Activated CD4-positive, alpha-beta memory T cell treated with anti-CD3 and anti-CD28 coated beads, Interleukin-2, amount 10 ng/mL, durations not matched to agents 7 days and 5 days (primary cell): ENCODE measurements at regions not wholly inside any gene's neighbourhood (a gene's known extent, or its start where the extent isn't known, plus 50 kb on each side); places are given as distances from the start of the nearest gene placed in this dataset.
"Not testable (repeated sequence)": the region's sequence is repeated elsewhere in the genome, so short reads cannot be mapped to it uniquely, and the experiment has no call there.

ENCODE experiments used
- CTCF ChIA-PET: fragments of 350-600 bp; sonication (Branson Sonifier 250); formaldehyde crosslinking; loops from one replicate; lab custom pipeline; 2021; ENCODE audit warnings: antibody characterized with exemption, inconsistent platforms; lab: Charles Lee
- POLR2A ChIA-PET: fragments of 350-600 bp; sonication (Branson Sonifier 250); formaldehyde crosslinking; loops from one replicate; lab custom pipeline; 2021; ENCODE audit warnings: antibody characterized with exemption; lab: Charles Lee
- DNase-seq: peaks from one replicate; pipeline ENCODE4 v3.0.0-alpha.2; 2020
- H3K27ac Mint-ChIP-seq: one replicate; pipeline ENCODE4 v1.8.0; 2021; ENCODE audit warnings: mild to moderate bottlenecking, mixed read lengths
- H3K27me3 Mint-ChIP-seq: one replicate; pipeline ENCODE4 v1.8.0; 2021; ENCODE audit warnings: mixed read lengths
- H3K36me3 Mint-ChIP-seq: one replicate; pipeline ENCODE4 v1.8.0; 2021; ENCODE audit warnings: low read depth, mixed read lengths
- H3K4me1 Mint-ChIP-seq: one replicate; pipeline ENCODE4 v1.8.0; 2021; ENCODE audit warnings: mixed read lengths
- H3K4me3 Mint-ChIP-seq: one replicate; pipeline ENCODE4 v1.8.0; 2021; ENCODE audit warnings: mild to moderate bottlenecking, mixed read lengths
- H3K9me3 Mint-ChIP-seq: one replicate; pipeline ENCODE4 v1.8.0; 2021; ENCODE audit warnings: mixed read lengths

DNA sequence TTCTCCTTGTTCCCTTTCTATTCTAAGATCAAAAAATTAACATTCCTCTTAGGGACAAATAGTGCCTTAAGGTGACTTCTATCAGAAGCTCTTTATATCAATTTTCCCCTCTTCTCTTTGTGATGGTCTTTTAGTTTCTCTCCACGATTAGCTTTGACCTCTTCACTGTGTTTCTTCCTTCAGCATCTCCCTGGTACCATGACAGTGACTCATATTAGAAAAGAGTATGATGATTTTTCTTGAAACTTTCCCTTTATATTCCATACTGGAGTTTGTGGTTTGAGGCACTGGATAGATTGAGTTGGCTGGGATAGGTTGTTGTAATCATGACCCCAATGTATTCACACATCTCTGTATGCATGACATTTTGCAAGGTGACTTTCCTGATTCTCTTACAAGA is 335.6 kb upstream of the GLI3 start:
- Mint-ChIP-seq H3K27ac (no peak overlapping the region), H3K9me3 (peaks cover 12% of the 10 kb centered on the region), H3K4me1 (no peaks in the 10 kb centered on the region), H3K4me3 (no peak overlapping the region), H3K36me3 (no peaks in the 10 kb centered on the region), H3K27me3 (no peaks in the 10 kb centered on the region)
- ChIA-PET CTCF (no interaction called here), POLR2A (no interaction called here)
- DNase-seq, result no peak

DNA sequence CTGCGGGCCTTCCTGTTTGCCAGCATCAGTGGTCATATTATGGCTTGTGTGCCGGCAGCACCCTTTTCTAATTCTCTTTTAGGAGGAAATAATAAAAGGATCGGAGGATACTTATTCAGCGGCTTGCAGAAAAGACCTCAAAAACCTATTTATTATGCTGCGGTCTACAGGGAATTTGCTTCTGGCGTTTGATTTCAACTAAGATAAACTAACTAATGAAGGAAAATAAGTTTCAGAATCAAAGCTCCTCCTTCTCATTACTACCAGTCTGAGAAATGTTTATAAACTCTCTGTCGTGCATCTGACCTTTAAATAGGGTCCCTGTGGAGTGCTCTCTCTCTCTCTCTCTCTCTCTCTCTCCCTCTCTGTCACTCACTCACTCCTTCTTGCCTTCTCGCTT is 335.0 kb upstream of the GLI3 start:
- no peaks in the 10 kb centered on the region for H3K36me3 Mint-ChIP-seq
- peaks cover 12% of the 10 kb centered on the region for H3K9me3 Mint-ChIP-seq
- no peak overlapping the region for H3K4me3 Mint-ChIP-seq
- no peaks in the 10 kb centered on the region for H3K27me3 Mint-ChIP-seq
- no peaks in the 10 kb centered on the region for H3K4me1 Mint-ChIP-seq
- CTCF ChIA-PET, result no interaction called here
- no peak overlapping the region for H3K27ac Mint-ChIP-seq
- DNase-seq, result no peak
- POLR2A ChIA-PET, result no interaction called here

DNA sequence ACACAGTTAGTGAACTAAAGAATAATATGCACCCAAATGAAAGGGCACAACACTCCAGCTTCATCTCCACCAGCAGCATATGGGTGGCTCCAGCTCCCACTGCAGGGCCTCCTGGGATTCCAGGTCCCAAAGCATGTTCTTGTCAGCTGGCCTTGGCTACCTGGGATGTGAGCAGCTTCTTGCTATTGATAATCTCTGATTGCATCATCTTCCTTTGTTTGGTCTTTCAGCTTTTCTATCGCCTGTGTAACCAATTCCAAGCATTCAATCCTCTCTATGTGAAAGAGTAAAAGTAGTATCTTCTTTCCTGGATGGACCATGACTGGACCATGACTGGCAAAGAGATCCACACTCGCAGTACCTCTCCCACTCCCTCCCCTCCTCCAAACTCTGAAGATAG is 333.9 kb upstream of the GLI3 start:
- no peak for DNase-seq
- Mint-ChIP-seq H3K4me3 (no peak overlapping the region), H3K36me3 (no peaks in the 10 kb centered on the region), H3K4me1 (no peaks in the 10 kb centered on the region), H3K27ac (no peak overlapping the region), H3K9me3 (peaks cover 12% of the 10 kb centered on the region), H3K27me3 (no peaks in the 10 kb centered on the region)
- POLR2A ChIA-PET, result no interaction called here
- CTCF ChIA-PET, result no interaction called here

DNA sequence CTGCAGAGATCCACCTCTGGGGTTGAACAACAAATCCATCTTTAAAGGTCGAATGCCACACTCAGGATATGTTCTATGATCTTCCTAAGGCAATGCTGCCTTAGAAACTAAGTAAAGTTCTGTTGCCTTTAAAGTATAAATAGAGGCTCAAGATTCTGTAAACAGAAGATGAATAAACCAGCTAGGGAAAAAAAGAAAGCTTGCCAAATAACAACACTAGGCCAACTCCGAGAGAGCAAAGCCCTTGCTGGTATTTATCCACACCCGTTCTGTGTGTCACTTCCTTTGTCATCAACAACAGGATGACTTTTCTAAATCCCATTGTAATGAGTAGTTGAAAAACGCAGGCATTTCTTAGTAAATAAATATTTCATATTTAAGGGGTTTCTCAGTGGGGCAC is 330.0 kb upstream of the GLI3 start:
- POLR2A ChIA-PET, result no interaction called here
- no peaks in the 10 kb centered on the region for H3K36me3 Mint-ChIP-seq
- no peaks in the 10 kb centered on the region for H3K4me1 Mint-ChIP-seq
- H3K4me3 Mint-ChIP-seq, result no peak overlapping the region
- H3K9me3 Mint-ChIP-seq, result peaks cover 8% of the 10 kb centered on the region
- CTCF ChIA-PET, result no interaction called here
- no peaks in the 10 kb centered on the region for H3K27me3 Mint-ChIP-seq
- no peak overlapping the region for H3K27ac Mint-ChIP-seq
- DNase-seq, result no peak

DNA sequence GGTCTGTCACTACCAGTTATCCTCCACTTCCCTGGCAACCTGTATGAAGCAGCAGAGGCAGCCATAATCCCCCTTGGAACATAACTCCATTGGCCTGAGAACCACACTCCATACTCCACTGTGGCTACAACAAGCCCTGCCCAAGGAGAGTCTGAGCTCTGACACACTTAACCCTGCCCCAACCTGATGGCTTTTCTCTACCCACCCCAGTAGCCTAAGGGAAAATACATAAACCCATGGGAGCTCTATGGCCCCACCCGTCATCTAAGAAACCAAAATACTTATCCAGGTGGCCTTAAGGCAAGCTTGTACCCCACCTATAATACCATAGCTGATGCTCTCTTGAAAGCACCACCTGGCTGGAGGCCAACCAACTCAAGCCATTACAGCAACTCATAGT is 324.8 kb upstream of the GLI3 start:
- ChIA-PET CTCF (no interaction called here), POLR2A (no interaction called here)
- no peaks in the 10 kb centered on the region for H3K4me1 Mint-ChIP-seq
- no peak overlapping the region for H3K4me3 Mint-ChIP-seq
- no peaks in the 10 kb centered on the region for H3K36me3 Mint-ChIP-seq
- no peak overlapping the region for H3K27ac Mint-ChIP-seq
- no peak for DNase-seq
- no peaks in the 10 kb centered on the region for H3K27me3 Mint-ChIP-seq
- H3K9me3 Mint-ChIP-seq, result peaks cover 10% of the 10 kb centered on the region

DNA sequence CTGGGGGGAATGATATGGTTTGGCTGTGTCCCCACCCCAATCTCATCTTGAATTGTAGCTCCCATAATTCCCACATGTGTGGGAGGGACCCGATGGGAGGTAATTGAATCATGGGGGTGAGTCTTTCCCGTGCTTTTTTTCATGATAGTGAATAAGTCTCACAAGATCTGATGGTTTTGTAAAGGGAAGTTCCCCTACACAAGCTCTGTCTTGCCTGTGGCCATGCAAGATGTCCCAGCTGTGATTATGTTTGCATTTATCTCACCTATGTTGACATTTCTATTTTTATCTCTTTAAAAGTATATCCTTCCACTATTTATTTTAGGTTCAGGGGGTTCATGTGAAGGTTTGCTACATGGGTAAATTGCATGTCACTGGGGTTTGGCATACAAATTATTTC is 323.9 kb upstream of the GLI3 start:
- ChIA-PET CTCF (no interaction called here), POLR2A (no interaction called here)
- Mint-ChIP-seq H3K36me3 (no peaks in the 10 kb centered on the region), H3K27me3 (no peaks in the 10 kb centered on the region), H3K4me1 (no peaks in the 10 kb centered on the region), H3K9me3 (peaks cover 10% of the 10 kb centered on the region), H3K4me3 (no peak overlapping the region), H3K27ac (no peak overlapping the region)
- no peak for DNase-seq

DNA sequence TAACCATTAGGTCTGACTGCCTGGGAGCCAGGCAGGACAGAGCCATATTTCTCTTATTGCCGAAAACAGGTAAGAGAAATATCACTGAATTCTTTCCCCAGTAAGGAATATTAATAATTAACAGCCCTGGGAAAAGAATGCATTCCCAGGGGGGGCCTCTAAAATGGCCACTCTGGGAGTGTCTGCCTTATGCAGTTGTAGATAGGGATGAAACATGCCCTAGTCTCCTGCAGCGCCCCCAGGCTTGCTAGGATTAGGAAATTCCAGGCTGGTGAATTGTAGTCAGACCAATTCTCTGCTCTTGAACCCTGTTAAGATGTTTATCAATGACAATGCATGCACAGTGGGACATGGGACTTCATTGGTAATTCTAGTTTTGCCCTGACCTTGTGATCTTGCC is 317.9 kb upstream of the GLI3 start:
- POLR2A ChIA-PET, CTCF ChIA-PET: not testable (repeated sequence)

DNA sequence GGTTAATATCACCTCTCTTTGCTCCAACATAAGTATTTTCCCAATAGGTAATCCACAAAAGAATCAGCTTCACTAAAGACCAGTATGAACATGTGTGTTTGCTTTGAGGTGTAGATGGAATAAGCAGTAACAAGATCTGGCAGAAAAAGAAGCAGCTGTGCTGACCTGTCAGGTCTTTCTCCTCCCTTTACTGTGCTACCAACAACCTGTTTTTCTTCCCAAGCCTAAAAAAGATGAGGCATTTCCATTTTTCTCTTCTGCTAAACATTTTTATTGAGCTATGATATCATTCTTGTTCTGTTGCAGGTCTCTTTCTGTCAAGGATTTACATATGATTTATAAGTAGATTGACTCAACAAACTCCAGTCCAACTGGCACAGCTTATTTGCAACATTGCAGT is 315.2 kb upstream of the GLI3 start:
- POLR2A ChIA-PET, result no interaction called here
- no peak for DNase-seq
- no peaks in the 10 kb centered on the region for H3K27me3 Mint-ChIP-seq
- H3K27ac Mint-ChIP-seq, result no peak overlapping the region
- H3K4me3 Mint-ChIP-seq, result no peak overlapping the region
- H3K9me3 Mint-ChIP-seq, result peaks cover 9% of the 10 kb centered on the region
- CTCF ChIA-PET, result no interaction called here
- H3K4me1 Mint-ChIP-seq, result no peaks in the 10 kb centered on the region
- no peaks in the 10 kb centered on the region for H3K36me3 Mint-ChIP-seq

More for the DNA sequence above, 317.9 kb upstream of the GLI3 start:
- peaks cover 14% of the 10 kb centered on the region for H3K9me3 Mint-ChIP-seq
- not testable (repeated sequence) for H3K4me1 Mint-ChIP-seq, H3K4me3 Mint-ChIP-seq, DNase-seq, H3K27ac Mint-ChIP-seq, H3K27me3 Mint-ChIP-seq, H3K36me3 Mint-ChIP-seq

DNA sequence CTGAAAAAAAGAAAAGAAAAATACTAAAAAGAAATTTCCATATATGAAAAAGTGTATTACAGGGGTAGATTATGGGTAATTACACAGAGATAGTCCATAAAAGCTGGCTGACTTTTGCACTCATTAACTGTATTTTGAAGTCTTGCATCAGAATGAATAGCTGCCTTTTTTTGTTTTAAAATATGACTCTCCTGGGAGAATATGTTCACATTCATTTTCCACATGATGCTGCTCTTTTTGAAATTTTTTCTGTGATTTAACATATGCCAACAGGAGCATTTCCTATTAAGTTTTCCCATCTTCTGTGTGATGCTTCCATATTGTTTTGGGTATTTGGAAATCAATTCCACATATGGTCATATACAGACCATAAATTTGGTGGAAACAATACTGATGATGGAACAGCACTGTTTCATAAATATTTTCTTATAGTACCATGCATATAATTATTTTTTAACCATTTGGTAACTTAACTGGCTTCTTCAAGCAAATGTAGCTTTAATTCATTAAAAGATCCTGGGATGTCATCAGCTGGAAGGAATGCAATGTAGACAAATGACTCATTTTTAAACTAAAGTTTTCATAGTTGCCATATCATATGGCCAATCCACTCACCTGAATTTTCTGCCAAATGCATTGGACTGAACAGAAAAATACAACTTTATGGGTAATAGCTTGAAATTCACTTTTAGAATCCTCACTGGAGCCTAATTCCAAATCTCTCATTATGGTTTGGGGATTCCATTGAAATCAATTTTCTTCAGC is 313.9 kb upstream of the GLI3 start:
- no peaks in the 10 kb centered on the region for H3K36me3 Mint-ChIP-seq
- CTCF ChIA-PET, result no interaction called here

DNA sequence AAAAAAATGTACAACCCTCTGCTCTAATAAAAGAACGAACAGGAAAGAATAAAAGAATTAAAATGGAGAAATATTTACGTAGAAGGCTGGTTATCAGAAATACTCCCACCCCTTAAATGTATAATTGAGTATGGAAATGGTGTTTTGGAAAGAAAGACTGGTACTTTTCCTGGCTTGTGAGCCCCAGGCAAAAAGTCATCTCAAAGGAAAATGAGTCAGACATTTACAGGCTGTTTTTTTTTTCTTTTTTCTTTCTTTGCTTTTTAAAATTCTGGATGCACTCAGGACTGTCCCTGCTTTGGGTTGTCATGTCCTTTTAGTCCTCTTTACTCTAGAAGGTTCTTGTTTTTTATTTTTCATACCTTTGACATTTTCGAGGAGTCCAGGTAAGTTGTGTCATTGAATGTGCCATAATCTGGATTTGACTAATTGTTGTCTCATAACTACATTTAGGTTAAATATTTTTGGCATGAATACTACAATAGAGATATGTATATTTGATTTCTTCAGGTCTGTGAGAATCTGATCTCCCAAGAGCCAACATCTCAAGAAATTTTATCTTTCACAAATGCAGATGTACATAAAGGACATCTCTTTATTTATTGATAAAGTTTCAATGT is 313.0 kb upstream of the GLI3 start:
- no peaks in the 10 kb centered on the region for H3K4me1 Mint-ChIP-seq
- no peaks in the 10 kb centered on the region for H3K27me3 Mint-ChIP-seq
- H3K4me3 Mint-ChIP-seq, result no peak overlapping the region
- peaks cover 6% of the 10 kb centered on the region for H3K9me3 Mint-ChIP-seq
- no peaks in the 10 kb centered on the region for H3K36me3 Mint-ChIP-seq
- no peak for DNase-seq
- POLR2A ChIA-PET, result no interaction called here
- CTCF ChIA-PET, result no interaction called here
- no peak overlapping the region for H3K27ac Mint-ChIP-seq

More for the DNA sequence above, 313.9 kb upstream of the GLI3 start:
- H3K4me3 Mint-ChIP-seq, result no peak overlapping the region
- H3K9me3 Mint-ChIP-seq, result peaks cover 9% of the 10 kb centered on the region
- H3K27me3 Mint-ChIP-seq, result no peaks in the 10 kb centered on the region
- DNase-seq, result no peak
- H3K27ac Mint-ChIP-seq, result no peak overlapping the region
- H3K4me1 Mint-ChIP-seq, result no peaks in the 10 kb centered on the region
- POLR2A ChIA-PET, result no interaction called here

DNA sequence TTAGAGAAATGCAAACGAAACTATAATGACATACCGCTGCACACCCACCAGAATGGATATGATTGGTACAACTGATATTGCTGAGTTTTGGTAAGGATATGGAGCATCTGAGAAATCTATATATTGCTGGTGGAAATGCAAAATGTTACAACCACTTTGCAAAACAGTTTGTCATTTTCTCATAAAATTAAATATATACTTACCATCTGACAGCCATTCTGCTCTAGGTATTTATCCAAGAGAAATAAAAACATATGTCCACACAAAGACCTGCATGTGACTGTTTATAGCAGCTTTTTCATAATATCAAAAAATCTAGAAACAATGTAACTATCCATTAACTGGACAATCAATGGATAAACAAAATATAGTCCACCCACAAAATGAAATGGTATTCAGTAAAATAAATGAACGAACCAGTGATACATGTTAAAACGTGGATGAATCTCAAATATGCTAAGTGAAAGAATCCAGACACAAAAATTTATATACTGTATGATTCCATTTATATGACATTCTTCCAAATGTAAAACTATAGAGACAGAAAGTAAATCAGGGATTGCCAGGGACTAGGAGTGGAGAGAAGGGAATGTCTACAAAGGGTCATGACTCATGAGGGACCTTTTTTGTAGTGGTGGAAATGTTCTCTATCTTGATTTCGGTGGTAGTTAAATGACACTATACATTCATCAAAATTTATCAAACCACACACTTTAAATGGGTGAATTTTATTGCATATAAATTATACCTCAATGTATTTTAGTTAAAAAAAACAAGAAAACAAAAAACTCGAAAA is 312.0 kb upstream of the GLI3 start:
- no peaks in the 10 kb centered on the region for H3K36me3 Mint-ChIP-seq
- ChIA-PET POLR2A (no interaction called here), CTCF (no interaction called here)
- no peak overlapping the region for H3K27ac Mint-ChIP-seq
- peaks cover 5% of the 10 kb centered on the region for H3K9me3 Mint-ChIP-seq
- no peak overlapping the region for H3K4me3 Mint-ChIP-seq
- DNase-seq, result no peak
- H3K27me3 Mint-ChIP-seq, result no peaks in the 10 kb centered on the region
- H3K4me1 Mint-ChIP-seq, result no peaks in the 10 kb centered on the region

DNA sequence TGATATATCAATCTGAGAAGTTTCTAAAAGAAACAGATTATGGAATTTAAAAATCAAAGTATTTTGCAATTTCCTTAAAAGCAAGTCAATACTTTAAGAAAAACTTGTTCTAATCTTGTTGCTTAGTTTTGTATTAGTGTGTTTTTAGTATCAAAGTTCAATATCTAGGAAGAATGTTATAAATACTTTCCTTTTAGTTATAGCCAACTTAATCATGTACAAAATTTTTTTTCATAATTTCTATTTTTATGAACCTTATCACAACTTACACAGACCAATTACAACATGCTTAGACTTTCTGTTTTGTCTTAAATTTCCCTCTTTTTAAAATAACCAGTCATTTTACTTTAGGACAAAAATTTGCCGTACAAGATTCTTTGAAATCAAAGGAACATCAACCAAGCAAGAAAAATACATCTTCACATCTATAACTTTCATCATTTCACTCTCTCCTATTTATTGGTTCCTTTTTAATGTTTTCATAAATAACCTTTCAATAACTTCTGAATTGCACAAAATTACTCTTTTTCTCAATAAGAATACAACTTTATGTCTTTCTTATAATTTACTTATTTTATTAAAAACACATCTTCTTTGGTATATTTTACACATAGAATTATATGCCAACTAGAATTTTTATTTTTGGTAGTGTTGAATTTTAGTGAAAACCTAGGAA is 308.2 kb upstream of the GLI3 start:
- Mint-ChIP-seq H3K9me3 (peaks cover 10% of the 10 kb centered on the region), H3K27ac (no peak overlapping the region), H3K27me3 (no peaks in the 10 kb centered on the region), H3K4me3 (no peak overlapping the region), H3K36me3 (no peaks in the 10 kb centered on the region), H3K4me1 (no peaks in the 10 kb centered on the region)
- ChIA-PET POLR2A (no interaction called here), CTCF (no interaction called here)
- no peak for DNase-seq

DNA sequence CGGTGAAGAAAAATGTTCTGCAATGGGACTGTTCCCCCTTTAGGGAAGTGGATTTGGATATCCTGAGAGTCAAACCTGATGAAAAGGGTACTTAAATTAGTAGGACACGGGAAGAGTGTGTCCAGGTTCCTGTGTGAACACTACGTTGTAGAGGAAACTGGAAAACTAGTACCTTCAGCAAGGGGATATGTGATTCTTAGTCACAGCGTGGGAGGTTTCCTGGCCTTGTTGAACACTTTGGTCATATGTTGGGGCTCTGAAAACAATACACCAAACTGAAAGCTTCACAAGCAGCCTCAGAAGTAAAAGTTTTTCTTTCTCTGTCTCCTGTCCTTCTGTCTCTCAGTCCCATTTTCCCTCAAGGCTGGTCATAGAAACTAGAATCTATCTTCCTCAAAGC is 306.9 kb upstream of the GLI3 start:
- H3K4me3 Mint-ChIP-seq, result no peak overlapping the region
- no peak for DNase-seq
- H3K27me3 Mint-ChIP-seq, result no peaks in the 10 kb centered on the region
- H3K27ac Mint-ChIP-seq, result no peak overlapping the region
- H3K4me1 Mint-ChIP-seq, result no peaks in the 10 kb centered on the region
- CTCF ChIA-PET, result no interaction called here
- no peaks in the 10 kb centered on the region for H3K36me3 Mint-ChIP-seq
- H3K9me3 Mint-ChIP-seq, result peaks cover 10% of the 10 kb centered on the region
- POLR2A ChIA-PET, result no interaction called here
